ENCODE measurements at regions not wholly inside any gene's neighbourhood (a gene's known extent, or its start where the extent isn't known, plus 50 kb on each side); places are given as distances from the start of the nearest gene placed in this dataset.

DNA sequence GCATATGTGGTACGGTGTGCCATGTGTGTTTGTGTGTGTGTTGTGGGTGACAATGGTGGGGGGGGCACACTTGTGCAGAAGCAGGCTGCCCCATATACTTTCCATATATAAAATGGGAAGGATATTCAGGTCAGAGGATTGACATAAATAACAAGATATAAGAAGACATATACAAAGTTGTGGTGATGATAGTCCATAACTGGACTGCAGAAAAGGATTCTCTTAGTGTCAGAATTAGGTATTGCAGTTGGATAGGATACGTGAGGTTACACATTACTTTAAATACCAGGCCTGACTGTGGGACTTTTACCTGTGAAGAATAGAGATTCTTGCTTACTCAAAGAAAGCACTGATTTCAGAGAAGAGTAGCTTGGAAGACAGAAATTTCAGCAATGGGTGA, 1260.3 kb downstream of the EPHA7 start:
- H3K36me3 ChIP-seq (replicated peaks in 1 of 2; ENCODE audit: control insufficient read depth in 1 of 2, insufficient read depth in 2 of 2, low read length in 2 of 2), result no peaks in the 10 kb centered on the region
- no peak overlapping the region for H3K4me2 ChIP-seq (replicated peaks; ENCODE audit: extremely low read depth, low read length, poor library complexity, severe bottlenecking)
- TF ChIP-seq, protein P1, sequence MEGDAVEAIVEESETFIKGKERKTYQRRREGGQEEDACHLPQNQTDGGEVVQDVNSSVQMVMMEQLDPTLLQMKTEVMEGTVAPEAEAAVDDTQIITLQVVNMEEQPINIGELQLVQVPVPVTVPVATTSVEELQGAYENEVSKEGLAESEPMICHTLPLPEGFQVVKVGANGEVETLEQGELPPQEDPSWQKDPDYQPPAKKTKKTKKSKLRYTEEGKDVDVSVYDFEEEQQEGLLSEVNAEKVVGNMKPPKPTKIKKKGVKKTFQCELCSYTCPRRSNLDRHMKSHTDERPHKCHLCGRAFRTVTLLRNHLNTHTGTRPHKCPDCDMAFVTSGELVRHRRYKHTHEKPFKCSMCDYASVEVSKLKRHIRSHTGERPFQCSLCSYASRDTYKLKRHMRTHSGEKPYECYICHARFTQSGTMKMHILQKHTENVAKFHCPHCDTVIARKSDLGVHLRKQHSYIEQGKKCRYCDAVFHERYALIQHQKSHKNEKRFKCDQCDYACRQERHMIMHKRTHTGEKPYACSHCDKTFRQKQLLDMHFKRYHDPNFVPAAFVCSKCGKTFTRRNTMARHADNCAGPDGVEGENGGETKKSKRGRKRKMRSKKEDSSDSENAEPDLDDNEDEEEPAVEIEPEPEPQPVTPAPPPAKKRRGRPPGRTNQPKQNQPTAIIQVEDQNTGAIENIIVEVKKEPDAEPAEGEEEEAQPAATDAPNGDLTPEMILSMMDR (IDR thresholded peaks at IDR 0.05), result no peak
- no peaks in the 10 kb centered on the region for H3K9me3 ChIP-seq (replicated peaks in 1 of 2; ENCODE audit: control insufficient read depth in 1 of 2, insufficient read depth in 1 of 2, low read length in 2 of 2)
- no peaks in the 10 kb centered on the region for H3K4me1 Mint-ChIP-seq
- H3K4me1 ChIP-seq (ENCODE audit: control insufficient read depth in 1 of 2, insufficient read depth in 2 of 2, low read length in 2 of 2), result no peaks in the 10 kb centered on the region
- no peaks in the 10 kb centered on the region for H3K79me2 ChIP-seq (ENCODE audit: insufficient read depth, low read length)
- H3K27ac Mint-ChIP-seq, result no peak overlapping the region
- H3K36me3 Mint-ChIP-seq, result no peaks in the 10 kb centered on the region
- no peak overlapping the region for H2AFZ ChIP-seq (ENCODE audit: insufficient read depth, low read depth, low read length, poor library complexity, severe bottlenecking)
- no peak overlapping the region for H3K4me3 Mint-ChIP-seq
- no peaks in the 10 kb centered on the region for H3K27me3 ChIP-seq (ENCODE audit: control insufficient read depth in 2 of 2, insufficient read depth in 2 of 2, low read length in 2 of 2)
- H3K4me3 ChIP-seq (replicated peaks in 1 of 3; ENCODE audit: low read depth in 2 of 3, low read length in 3 of 3), result no peak overlapping the region
- WGBS (ENCODE audit: insufficient coverage), result no CpG with 5 or more reads among the region's 2 CpGs
- peaks cover 0 to 3% (median 0%) of the 10 kb centered on the region in 7 donors for H3K9me3 Mint-ChIP-seq
- H3K9ac ChIP-seq (ENCODE audit: insufficient read depth, low read length, poor library complexity, severe bottlenecking), result no peak overlapping the region
- no peak for DNase-seq
- peaks cover 0 to 3% (median 2%) of the 10 kb centered on the region in 3 donors for H3K27me3 Mint-ChIP-seq (ENCODE audit: low read depth in 3 of 3)
- intact Hi-C loops (cut with micrococcal nuclease), result no loop called here
- H4K20me1 ChIP-seq (ENCODE audit: insufficient read depth, low read length), result no peaks in the 10 kb centered on the region
- H3K27ac ChIP-seq (ENCODE audit: low read depth in 1 of 2, low read length in 2 of 2), result no peak overlapping the region

DNA sequence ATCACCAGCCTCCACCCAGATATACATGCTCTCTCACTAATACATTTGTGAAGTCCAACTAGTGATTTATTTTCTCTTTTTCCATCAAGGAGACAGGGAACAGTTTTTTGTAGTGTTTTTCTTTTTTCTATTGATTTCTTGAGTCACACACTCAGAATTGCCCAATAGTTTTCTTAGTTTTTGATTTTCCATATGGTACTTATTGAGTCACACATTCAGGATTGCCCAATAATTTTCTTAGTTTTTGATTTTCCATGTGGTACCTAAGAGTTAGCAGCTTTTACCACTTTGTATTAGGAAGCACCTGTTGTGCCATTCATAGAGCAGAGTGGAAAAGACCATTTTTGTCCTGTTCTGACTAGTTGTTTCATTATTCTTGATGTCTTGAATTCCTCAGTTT, 1268.8 kb downstream of the EPHA7 start:
- Histone ChIP-seq H3K27me3 (ENCODE audit: control insufficient read depth in 2 of 2, insufficient read depth in 2 of 2, low read length in 2 of 2) (no peaks in the 10 kb centered on the region), H4K20me1 (ENCODE audit: insufficient read depth, low read length) (no peaks in the 10 kb centered on the region), H3K9me3 (replicated peaks in 1 of 2; ENCODE audit: control insufficient read depth in 1 of 2, insufficient read depth in 1 of 2, low read length in 2 of 2) (no peaks in the 10 kb centered on the region), H3K4me1 (ENCODE audit: control insufficient read depth in 1 of 2, insufficient read depth in 2 of 2, low read length in 2 of 2) (peaks cover 15 to 20% of the 10 kb centered on the region in 2 donors), H2AFZ (ENCODE audit: insufficient read depth, low read depth, low read length, poor library complexity, severe bottlenecking) (no peak overlapping the region), H3K27ac (ENCODE audit: low read depth in 1 of 2, low read length in 2 of 2) (no peak overlapping the region), H3K79me2 (ENCODE audit: insufficient read depth, low read length) (no peaks in the 10 kb centered on the region), H3K9ac (ENCODE audit: insufficient read depth, low read length, poor library complexity, severe bottlenecking) (no peak overlapping the region), H3K4me3 (replicated peaks in 1 of 3; ENCODE audit: low read depth in 2 of 3, low read length in 3 of 3) (no peak overlapping the region), H3K36me3 (replicated peaks in 1 of 2; ENCODE audit: control insufficient read depth in 1 of 2, insufficient read depth in 2 of 2, low read length in 2 of 2) (no peaks in the 10 kb centered on the region), H3K4me2 (replicated peaks; ENCODE audit: extremely low read depth, low read length, poor library complexity, severe bottlenecking) (no peak overlapping the region)
- intact Hi-C loops (cut with micrococcal nuclease), result no loop called here
- peaks cover 0 to 2% (median 0%) of the 10 kb centered on the region in 3 donors for H3K27me3 Mint-ChIP-seq (ENCODE audit: low read depth in 3 of 3)
- TF ChIP-seq, protein P1 (IDR thresholded peaks at IDR 0.05), result no peak
- H3K9me3 Mint-ChIP-seq, result peaks cover 0 to 8% (median 1%) of the 10 kb centered on the region in 7 donors
- no peaks in the 10 kb centered on the region for H3K36me3 Mint-ChIP-seq
- H3K27ac Mint-ChIP-seq, result no peak overlapping the region
- H3K4me1 Mint-ChIP-seq, result peaks cover 18% of the 10 kb centered on the region
- H3K4me3 Mint-ChIP-seq, result no peak overlapping the region
- no peak for DNase-seq
